RWPE1 (cell line): ENCODE measurements at regions not wholly inside any gene's neighbourhood (a gene's known extent, or its start where the extent isn't known, plus 50 kb on each side); places are given as distances from the start of the nearest gene placed in this dataset.

Experiments
- CTCF ChIA-PET: fragments of 350-600 bp; sonication (Branson Sonifier 250); formaldehyde crosslinking; extraction: SDS; loops from one replicate; lab custom pipeline; 2021; lab: Yijun Ruan, JAX
- POLR2A ChIA-PET: fragments of 400-600 bp; formaldehyde crosslinking; extraction: SDS; loops from one replicate; lab custom pipeline; 2020; ENCODE audit warnings: antibody characterized with exemption; ENCODE audit not compliant: low non-redundant PET; lab: Yijun Ruan, JAX
- DNase-seq: peaks from one replicate; pipeline ENCODE4 v3.0.0; 2012; ENCODE audit warnings: low spot score
- H3K27ac ChIP-seq: fragments of 450-650 bp; 2 replicates; pipeline ENCODE4 v1.5.1; 2017
- TF ChIP-seq, protein P1 (sequence below): fragments of 450-650 bp; conservative IDR thresholded peaks from 2 replicates; pipeline ENCODE4 v1.5.1; 2017; ENCODE audit warnings: low read depth, mild to moderate bottlenecking

GRCh38 chr15:91698241-91698640 lies 155.3 kb upstream of the SLCO3A1 start:
- ChIA-PET POLR2A (no interaction called here), CTCF (no interaction called here)
- no peak for DNase-seq
- H3K27ac ChIP-seq = no peak overlapping the region
- TF ChIP-seq, protein P1, sequence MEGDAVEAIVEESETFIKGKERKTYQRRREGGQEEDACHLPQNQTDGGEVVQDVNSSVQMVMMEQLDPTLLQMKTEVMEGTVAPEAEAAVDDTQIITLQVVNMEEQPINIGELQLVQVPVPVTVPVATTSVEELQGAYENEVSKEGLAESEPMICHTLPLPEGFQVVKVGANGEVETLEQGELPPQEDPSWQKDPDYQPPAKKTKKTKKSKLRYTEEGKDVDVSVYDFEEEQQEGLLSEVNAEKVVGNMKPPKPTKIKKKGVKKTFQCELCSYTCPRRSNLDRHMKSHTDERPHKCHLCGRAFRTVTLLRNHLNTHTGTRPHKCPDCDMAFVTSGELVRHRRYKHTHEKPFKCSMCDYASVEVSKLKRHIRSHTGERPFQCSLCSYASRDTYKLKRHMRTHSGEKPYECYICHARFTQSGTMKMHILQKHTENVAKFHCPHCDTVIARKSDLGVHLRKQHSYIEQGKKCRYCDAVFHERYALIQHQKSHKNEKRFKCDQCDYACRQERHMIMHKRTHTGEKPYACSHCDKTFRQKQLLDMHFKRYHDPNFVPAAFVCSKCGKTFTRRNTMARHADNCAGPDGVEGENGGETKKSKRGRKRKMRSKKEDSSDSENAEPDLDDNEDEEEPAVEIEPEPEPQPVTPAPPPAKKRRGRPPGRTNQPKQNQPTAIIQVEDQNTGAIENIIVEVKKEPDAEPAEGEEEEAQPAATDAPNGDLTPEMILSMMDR = no peak

DNA sequence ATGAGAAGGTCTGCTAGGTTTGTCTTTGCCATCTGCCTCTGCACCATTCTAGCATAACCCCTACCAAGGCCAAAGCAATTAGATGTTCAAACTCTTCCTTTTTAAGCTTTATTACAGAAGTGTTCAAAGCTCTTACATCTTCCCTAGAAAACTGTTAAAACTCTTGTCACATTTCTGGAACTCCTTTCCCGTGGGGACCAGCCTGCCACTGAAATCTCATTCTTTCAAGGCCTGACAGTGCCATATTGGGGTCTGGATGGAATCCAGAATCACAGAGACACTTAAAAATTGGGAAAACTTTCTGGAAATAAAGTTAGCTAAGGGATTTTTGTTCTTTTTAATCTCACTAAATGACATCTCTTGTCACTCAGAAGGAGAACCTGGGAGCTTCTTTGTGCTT lies 153.8 kb upstream of the SLCO3A1 start:
- no peak overlapping the region for H3K27ac ChIP-seq
- DNase-seq = no peak
- TF ChIP-seq, protein P1 = no peak
- ChIA-PET POLR2A (no interaction called here), CTCF (no interaction called here)

GRCh38 chr15:91703274-91703673 lies 150.2 kb upstream of the SLCO3A1 start:
- DNase-seq = no peak
- TF ChIP-seq, protein P1 = no peak
- ChIA-PET CTCF (no interaction called here), POLR2A (no interaction called here)
- no peak overlapping the region for H3K27ac ChIP-seq

GRCh38 chr15:91704343-91704742 lies 149.2 kb upstream of the SLCO3A1 start:
- no peak for DNase-seq
- TF ChIP-seq, protein P1 = no peak
- no peak overlapping the region for H3K27ac ChIP-seq
- ChIA-PET POLR2A (no interaction called here), CTCF (interaction anchor here (0.7 kb wide), 1 partner anchor 121 kb away, joined by 3 read pairs; no protein-coding TSS in a partner anchor)

DNA sequence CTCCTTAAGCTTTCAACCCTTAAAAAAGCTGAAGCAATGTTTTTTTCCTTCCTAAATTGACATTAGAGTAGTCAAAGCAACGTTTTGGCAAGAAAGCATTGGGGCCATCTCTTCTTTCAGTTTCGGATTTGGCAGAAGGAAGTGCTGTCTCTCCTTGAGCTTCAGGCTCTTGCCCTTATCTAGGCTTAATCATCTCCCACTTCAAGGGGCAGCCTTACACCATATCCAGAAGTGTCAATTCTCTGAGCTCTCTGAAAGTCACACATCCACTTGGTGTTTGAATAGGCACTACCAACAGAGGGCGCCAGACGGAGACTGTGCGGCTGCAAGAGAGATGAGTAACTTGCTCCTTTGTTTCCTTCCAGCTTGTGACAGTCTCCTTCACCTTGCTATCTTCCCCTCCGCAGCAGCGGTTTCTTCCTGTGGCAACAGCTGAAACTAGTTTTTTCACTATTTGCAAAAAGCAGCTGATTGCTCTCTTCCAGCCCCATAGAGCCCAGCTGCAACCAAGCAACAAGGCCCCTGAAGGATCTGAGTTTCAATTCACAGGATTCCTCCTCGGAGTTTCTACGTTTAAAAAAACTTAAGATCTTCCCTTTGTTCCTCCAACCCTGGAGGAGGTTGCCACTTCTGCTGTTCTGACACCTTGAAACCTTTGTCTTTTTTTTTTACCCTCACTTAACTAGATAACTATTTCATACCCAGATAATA lies 147.0 kb upstream of the SLCO3A1 start:
- DNase-seq = peak; percentile 64
- H3K27ac ChIP-seq = no peak overlapping the region
- CTCF ChIA-PET = interaction anchor here (0.5 to 2.1 kb wide), 28 partner anchors 9 to 1923 kb away, joined by 3 to 8 read pairs (median 4); partner anchors contain the start of gene SLCO3A1
- TF ChIP-seq, protein P1 = peak; percentile 92
- POLR2A ChIA-PET = no interaction called here

DNA sequence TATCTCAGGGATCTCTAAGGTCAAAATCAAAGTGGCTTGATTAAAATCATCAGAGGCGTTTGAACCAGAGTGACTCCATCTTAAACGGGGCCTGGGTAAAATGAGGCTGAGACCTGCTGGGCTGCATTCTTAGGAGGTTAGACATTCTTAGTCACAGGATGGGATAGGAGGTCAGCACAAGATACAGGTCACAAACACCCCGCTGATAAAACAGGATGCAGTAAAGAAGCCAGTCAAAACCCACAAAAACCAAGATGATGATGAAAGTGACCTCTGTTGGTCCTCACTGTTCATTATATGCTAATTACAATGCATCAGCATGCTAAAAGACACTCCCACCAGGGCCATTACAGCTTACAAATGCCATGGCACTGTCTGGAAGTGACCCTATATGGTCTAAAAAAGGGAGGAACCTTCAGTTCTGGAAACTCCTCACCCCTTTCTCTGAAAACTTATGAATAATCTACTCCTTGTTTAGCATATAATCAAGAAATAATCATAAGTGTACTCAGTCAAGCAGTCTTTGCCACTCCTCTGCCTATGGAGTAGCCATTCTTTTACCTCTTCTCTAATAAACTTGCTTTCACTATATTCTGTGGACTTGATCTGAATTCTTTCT lies 143.3 kb upstream of the SLCO3A1 start:
- POLR2A ChIA-PET = no interaction called here
- CTCF ChIA-PET = no interaction called here
- DNase-seq = no peak
- TF ChIP-seq, protein P1 = no peak
- H3K27ac ChIP-seq = no peak overlapping the region
